ENCODE measurements at regions not wholly inside any gene's neighbourhood (a gene's known extent, or its start where the extent isn't known, plus 50 kb on each side); places are given as distances from the start of the nearest gene placed in this dataset.

DNA sequence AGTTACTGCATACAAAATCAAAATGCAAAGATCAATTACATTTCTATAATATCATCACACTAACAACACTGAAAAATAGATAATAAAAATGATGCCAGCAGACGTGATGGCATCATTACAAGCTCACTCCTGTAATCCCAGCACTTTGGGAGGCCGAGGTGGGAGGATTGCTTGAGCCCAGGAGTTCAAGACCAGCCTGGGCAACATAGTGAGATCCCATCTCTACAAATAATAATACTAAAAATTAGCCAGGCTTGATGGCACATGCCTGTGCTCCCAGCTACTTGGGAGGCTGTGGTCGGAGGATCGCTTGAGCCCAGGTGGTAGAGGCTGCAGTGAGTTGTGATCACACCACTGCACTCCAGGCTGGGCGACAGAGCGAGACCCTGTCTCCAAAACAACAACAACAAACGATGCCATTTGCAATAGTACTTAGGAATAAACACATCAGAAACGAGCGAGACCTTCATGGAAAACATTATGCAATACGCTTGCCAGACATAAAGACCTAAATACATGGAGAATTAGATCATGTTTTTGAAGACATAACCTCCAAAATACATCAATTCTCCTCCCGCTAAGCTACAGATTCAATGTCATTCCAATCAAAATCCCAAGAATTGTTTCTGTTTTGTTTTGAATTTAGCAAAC lies 86.6 kb upstream of the ERRFI1 start:
- no peak for DNase-seq

DNA sequence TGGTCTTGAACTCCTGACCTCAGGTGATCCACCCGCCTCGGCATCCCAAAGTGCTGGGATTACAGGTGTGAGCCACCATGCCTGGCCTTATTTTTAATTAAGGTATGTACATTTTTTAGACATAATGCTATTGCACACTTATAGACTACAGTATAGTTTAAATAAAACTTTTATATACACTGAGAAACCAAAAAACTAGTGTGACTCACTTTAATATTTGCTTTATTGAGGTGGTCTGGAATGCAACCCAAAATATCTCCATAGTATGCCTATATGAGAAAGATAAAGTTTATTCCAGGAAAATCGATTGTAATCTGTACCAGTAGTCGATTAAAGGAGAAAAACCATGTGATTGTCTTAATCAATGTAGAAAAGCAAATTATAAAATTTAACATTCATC lies 85.5 kb upstream of the ERRFI1 start:
- DNase-seq: no peak

DNA sequence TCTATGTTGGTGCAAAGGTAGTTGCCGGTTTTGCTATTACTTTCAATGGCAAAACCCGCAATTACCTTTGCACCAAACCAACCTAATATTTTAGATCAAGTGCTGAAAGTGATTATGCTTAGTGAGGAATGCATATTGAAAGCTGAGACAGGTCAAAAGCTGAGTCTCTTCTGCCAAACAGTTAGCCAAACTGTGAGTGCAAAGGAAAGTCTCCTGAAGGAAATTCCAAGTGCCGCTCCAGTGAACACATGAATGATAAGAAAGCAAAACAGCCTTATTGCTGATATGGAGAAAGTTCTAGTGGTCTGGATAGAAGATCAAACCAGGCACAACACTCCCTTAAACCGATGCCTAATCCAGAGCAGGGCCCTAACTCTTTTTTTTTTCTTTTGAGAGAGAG lies 83.1 kb upstream of the ERRFI1 start:
- no peak for DNase-seq

DNA sequence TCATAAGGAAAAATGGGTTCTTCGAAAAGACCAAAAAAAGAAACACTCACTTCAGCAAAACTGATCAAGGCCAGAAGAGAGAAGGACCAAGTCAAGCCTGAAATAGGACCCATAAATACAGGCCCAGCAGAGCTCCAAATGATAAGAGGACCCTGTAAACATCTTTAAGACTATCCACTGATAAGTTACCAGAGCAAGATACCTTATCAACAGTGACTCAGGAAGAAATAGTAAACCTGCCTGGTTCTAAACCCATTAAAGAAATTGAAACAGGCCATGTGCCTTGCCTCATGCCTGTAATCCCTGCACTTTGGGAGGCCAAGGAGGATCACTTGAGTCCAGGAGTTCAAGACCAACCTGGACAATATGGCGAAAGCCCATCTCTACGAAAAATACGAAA lies 81.8 kb upstream of the ERRFI1 start:
- DNase-seq: no peak

DNA sequence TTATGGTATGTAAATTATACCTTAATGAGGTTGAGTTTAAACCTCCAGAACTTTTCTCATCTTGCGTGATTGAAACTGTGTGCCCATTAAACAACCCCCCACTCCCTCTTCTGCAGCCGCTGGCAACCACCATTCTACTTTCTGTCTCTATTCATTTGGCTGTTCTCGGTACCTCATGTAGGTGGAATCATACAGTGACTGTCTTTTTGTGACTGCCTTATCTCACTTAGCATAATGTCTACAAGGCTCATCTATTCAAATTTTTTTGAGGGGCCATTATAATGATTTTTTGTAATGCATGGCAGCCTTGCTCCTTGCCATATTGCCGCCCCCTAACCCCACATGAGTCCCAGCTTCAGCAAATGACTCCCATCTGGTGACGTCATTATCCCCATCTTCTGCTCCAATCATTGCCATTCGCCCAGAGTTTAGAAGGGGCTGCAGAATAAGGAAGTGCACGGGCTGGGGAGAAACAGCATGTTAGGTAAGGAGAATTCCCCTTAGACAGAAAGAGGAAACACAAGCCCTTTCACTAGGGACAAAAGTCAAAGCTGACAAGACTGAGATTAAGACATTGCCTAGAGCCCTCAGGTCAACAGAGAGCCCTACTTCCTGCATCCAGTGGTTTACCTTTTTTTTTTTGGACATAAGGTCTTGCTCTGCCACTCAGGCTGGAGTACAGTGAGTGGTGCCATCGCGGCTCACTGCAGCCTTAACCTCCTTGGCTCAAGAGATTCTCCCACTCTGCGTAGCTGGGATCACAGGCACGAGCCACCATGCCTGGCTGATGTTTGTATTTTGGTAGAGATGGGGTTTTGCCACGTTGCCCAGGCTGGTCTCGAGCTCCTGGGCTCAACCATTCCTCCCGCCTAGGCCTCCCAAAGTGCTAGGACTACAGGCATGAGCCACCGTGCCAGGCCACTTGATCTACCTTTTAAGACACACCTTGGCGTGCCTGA lies 78.4 kb upstream of the ERRFI1 start:
- no peak for DNase-seq

- DNase-seq: no peak
These were observed 71.8 kb upstream of the ERRFI1 start for GRCh38 chr1:8097908-8098307.

DNA sequence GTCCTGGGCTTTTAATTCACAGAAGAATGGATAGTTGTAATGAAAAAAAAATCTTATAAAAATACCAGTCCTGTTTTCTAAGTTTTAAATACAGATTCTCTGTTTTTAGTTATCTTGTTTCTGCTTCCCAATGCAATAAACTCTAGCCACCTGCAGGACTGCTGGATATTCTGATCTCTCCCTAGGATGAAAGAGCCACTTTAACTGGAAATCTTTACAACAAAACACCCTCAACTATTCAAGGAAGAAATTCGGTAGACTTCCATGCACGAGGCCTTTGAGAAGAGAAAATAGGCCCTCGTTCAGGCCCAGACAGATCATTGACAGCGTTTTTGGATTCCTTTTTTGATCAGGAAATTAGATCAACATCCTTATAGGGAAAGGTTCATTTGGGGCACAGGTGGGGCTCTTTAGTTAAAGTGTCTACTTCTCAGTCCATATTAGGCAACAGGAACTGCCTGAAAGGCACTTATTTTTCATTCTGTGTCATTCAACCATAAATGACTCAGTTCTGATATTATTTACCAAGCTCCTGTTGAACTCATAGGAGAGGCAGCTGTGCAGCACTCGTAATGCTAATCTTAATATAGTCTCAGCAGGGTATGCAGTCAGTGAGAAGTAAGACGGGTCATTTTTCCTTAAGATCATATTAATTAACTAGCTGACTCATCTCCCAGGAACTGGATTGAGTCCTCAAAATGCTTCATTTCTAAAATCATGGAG lies 71.1 kb upstream of the ERRFI1 start:
- DNase-seq: peak; percentile 91

DNA sequence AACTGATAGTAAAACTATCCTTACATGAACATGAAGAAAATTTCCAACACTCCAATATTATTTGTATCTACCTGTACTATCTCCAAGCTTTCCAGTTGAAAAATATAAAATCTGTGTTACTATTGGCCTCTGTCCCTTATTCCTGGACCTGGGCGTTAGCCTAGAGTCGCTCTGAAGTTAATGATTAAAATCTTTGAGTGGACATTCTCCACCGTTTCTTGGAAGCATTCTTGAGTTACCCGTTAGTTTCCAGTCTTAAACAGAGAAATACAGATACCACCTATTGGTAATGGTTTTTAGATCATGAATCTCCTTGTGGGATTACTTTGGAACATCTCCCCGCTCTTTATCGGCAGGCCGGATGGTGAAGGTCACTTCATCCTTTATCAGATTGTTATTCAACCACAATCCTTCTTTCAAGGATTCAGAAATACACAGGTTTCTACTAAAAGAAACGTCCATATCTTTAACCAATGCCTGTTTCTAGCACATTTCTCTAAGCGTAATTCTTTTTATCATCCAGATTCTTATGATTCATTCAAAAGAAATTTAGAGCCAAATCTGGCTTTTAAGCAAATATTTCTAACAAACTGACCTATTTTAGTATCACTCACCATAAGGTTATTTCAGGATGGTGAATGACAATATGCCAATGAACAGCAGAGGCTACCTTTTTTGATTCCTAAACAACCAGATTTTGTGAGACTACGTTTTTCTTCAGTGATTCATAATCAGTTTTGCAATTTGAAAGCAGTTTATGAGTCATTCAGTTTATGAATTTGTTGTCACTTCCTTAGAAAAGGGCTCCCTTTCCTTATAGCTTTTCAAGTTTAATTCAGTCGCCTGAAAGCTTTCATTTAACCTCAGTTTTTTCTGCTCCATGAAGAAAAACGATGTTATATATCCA lies 70.2 kb upstream of the ERRFI1 start:
- DNase-seq: no peak

- DNase-seq: no peak
These were observed 69.5 kb upstream of the ERRFI1 start for GRCh38 chr1:8095584-8095983.

GRCh38 chr1:8094481-8095241 lies 68.6 kb upstream of the ERRFI1 start:
- DNase-seq: no peak

DNA sequence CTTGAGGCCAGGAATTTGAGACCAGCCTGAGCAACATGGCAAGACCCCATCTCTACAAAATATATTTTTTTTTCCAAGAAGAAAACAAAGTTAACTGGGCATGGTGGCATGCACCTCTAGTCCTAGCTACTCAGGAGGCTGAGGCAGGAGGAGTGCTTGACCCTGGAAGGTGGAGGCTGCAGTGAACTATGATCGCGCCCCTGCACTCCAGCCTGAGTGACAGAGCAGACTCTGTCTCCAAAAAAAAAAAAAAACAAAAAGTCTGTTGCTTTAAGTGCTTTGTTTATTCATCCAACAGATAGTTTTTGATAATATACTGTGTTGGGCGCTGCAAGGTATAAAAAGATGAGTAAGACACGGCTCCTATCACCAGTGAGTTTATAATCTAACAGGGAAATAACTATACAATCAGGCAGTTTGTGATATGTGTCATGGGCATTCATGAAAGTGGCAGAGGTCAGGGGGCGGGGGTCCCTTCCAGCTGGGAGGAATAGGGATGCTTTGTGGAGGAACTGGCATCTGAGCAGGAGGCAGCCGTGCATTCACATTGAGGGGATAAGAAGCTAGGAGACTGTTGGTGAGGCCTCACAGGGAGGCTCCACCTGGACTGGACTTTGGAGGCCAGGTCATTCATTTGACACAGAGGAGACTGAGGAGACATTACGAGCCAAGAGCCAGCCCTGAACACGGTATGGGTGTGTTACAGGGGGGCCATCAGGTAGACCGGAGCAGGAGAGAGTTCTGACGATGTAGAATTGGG lies 67.3 kb upstream of the ERRFI1 start:
- DNase-seq: no peak

DNA sequence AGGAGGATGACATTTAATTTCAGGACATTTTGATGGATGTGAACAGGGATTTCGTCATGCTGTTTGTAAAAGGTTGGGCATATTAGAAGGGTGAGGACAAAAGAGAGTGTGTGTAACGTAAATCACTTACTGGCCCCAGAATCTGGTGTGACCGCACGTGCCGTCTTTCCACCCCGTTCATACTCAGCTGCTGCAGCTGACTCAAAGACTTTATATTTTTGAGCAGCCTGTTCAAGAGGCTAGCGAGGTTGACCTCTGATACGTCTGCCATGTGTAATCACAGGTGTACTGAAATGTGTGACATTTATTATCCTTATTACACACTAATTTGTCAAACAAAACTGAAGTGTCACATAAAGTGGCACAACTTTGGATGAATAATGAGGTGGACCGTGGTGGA lies 66.5 kb upstream of the ERRFI1 start:
- no peak for DNase-seq

- no peak for DNase-seq
These were observed 65.6 kb upstream of the ERRFI1 start for GRCh38 chr1:8091691-8092090.

DNA sequence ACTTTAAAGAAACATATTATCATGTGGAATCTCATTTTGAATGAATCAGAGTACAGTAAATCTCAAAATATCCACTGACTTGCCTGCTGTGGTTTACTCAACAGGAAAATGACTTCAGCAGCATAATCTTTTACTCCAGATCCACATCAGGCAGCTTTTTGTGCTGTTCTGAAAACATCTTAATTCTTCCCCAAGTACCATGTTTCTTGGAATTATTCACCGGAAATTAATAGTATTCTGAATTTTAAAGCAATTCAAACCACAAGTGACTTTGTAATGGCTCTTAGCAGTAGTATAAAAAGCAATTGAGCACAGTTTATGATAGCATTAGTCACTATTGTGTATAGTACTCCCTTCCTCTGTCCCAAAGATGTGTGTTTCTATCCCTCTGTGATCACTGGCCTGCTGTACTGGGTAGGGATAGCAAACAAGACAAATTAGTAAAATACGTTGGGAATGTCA lies 64.2 kb upstream of the ERRFI1 start:
- DNase-seq: no peak

GRCh38 chr1:8089535-8090228 lies 63.6 kb upstream of the ERRFI1 start:
- no peak for DNase-seq

DNA sequence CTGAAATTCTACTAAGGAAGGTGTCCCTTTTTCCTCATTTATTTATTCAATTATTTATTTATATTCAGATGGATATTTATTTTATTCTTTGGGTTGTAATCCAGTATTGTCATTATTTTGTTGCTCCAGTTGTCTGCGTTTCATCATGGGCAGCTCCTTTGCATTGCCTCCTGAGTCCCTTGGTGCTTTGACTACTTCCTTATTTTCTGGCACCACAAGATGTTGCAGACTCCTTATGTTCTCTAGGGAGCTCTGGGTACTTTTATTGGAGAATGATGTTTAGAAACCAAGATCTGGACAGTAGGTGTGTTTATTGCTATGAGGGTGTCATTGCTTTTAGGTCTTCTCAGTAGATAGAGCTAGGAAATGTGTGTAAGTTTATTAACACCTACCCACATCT lies 59.9 kb upstream of the ERRFI1 start:
- no peak for DNase-seq

DNA sequence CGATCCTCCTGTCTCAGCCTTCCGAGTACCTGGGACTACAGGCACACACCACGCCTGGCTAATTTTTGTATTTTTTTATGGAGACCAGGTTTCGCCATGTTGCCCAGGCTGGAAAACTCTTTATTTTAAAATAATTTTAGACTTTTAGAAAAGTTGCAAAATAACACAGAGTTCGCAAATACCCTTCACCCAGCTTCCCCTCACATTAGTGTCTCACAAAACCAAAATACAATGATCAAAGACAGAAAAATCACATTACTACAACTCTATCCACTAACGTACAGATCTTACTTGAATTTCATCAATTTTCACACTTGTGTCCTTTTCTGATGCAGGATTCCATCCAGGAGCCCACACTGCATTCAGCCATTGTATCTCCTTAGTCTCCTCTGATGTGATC lies 58.8 kb upstream of the ERRFI1 start:
- DNase-seq: no peak

- DNase-seq: no peak
These were observed 57.8 kb upstream of the ERRFI1 start for GRCh38 chr1:8083739-8084484.

- DNase-seq: no peak
These were observed 56.8 kb upstream of the ERRFI1 start for GRCh38 chr1:8082945-8083344.
